Mesenteric fat pad (tissue), 1 donor: ENCODE measurements at regions not wholly inside any gene's neighbourhood (a gene's known extent, or its start where the extent isn't known, plus 50 kb on each side); places are given as distances from the start of the nearest gene placed in this dataset.

Source experiments
- DNase-seq: peaks from one replicate; pipeline ENCODE4 v3.0.0-alpha.2; 2020; ENCODE audit warnings: low spot score
- donor health status: DM: yes; HTN: yes; CAD: no.

GRCh38 chr20:61104232-61104631, 147.8 kb upstream of the CDH4 start:
- peak; percentile 2 for DNase-seq

GRCh38 chr20:61105395-61105794, 146.7 kb upstream of the CDH4 start:
- DNase-seq = peak; percentile 30

GRCh38 chr20:61106438-61106837, 145.6 kb upstream of the CDH4 start:
- DNase-seq = no peak

- DNase-seq = peak; percentile 59
These were observed 142.7 kb upstream of the CDH4 start for GRCh38 chr20:61109221-61109805.

GRCh38 chr20:61112515-61112914, 139.5 kb upstream of the CDH4 start:
- peak; percentile 41 for DNase-seq

- DNase-seq = no peak
These were observed 138.3 kb upstream of the CDH4 start for GRCh38 chr20:61113731-61114130.

GRCh38 chr20:61114493-61115175, 137.4 kb upstream of the CDH4 start:
- DNase-seq = peak; percentile 71

- DNase-seq = peak; percentile 71
These were observed 136.5 kb upstream of the CDH4 start for GRCh38 chr20:61115364-61116065.

GRCh38 chr20:61117725-61118124, 134.3 kb upstream of the CDH4 start:
- peak; percentile 84 for DNase-seq

GRCh38 chr20:61118429-61119224, 133.4 kb upstream of the CDH4 start:
- peak; percentile 59 for DNase-seq

- peak; percentile 14 for DNase-seq
These were observed 132.8 kb upstream of the CDH4 start for GRCh38 chr20:61119273-61119672.

- DNase-seq = peak; percentile 1
These were observed 132.2 kb upstream of the CDH4 start for GRCh38 chr20:61119794-61120410.

- DNase-seq = peak; percentile 45
These were observed 131.2 kb upstream of the CDH4 start for GRCh38 chr20:61120595-61121515.

GRCh38 chr20:61121661-61122060, 130.4 kb upstream of the CDH4 start:
- DNase-seq = peak; percentile 59

- no peak for DNase-seq
These were observed 128.8 kb upstream of the CDH4 start for GRCh38 chr20:61123286-61123685.

- no peak for DNase-seq
These were observed 128.2 kb upstream of the CDH4 start for GRCh38 chr20:61123751-61124368.

- DNase-seq = peak; percentile 62
These were observed 127.0 kb upstream of the CDH4 start for GRCh38 chr20:61125076-61125475.

- DNase-seq = peak; percentile 69
These were observed 126.4 kb upstream of the CDH4 start for GRCh38 chr20:61125546-61126180.
